ENCODE measurements at regions not wholly inside any gene's neighbourhood (a gene's known extent, or its start where the extent isn't known, plus 50 kb on each side); places are given as distances from the start of the nearest gene placed in this dataset.

- H3K27ac ChIP-seq (ENCODE audit: low read depth, low read length) = no peak overlapping the region
- DNase-seq = no peak
- no peak overlapping the region for H3K4me3 Mint-ChIP-seq
- no peak overlapping the region for H3K27ac Mint-ChIP-seq
- ChIA-PET POLR2A (ENCODE audit: partially characterized antibody) (no interaction called here), CTCF (ENCODE audit: partially characterized antibody) (no interaction called here)
- no peaks in the 10 kb centered on the region for H3K36me3 Mint-ChIP-seq
- H3K27me3 Mint-ChIP-seq = no peaks in the 10 kb centered on the region
- no peak overlapping the region for H3K4me3 ChIP-seq (ENCODE audit: low read length in 2 of 2)
- no peaks in the 10 kb centered on the region for H3K9me3 ChIP-seq (ENCODE audit: control insufficient read depth in 1 of 2, low read length in 2 of 2)
- no peaks in the 10 kb centered on the region for H3K36me3 ChIP-seq (ENCODE audit: insufficient read depth, low read length)
- H3K4me1 Mint-ChIP-seq = no peaks in the 10 kb centered on the region
- peaks cover 0 to 4% (median 0%) of the 10 kb centered on the region in 8 donors for H3K9me3 Mint-ChIP-seq
- intact Hi-C loops (cut with micrococcal nuclease) = no loop called here
- H3K4me1 ChIP-seq (ENCODE audit: insufficient read depth, low read length) = no peaks in the 10 kb centered on the region
- H3K27me3 ChIP-seq (ENCODE audit: insufficient read depth, low read length) = no peaks in the 10 kb centered on the region
These were observed 163.8 kb upstream of the GALNT5 start for GRCh38 chr2:157093666-157094065.

- no peak overlapping the region for H3K27ac ChIP-seq (ENCODE audit: low read depth, low read length)
- intact Hi-C loops (cut with micrococcal nuclease) = no loop called here
- no peaks in the 10 kb centered on the region for H3K36me3 ChIP-seq (ENCODE audit: insufficient read depth, low read length)
- ChIA-PET CTCF (ENCODE audit: partially characterized antibody) (no interaction called here), POLR2A (ENCODE audit: partially characterized antibody) (no interaction called here)
- H3K4me1 ChIP-seq (ENCODE audit: insufficient read depth, low read length) = no peaks in the 10 kb centered on the region
- Mint-ChIP-seq H3K9me3 (peaks cover 2 to 30% (median 25%) of the 10 kb centered on the region in 8 donors), H3K27ac (no peak overlapping the region), H3K36me3 (no peaks in the 10 kb centered on the region), H3K4me1 (no peaks in the 10 kb centered on the region), H3K4me3 (no peak overlapping the region), H3K27me3 (peaks cover 0 to 7% of the 10 kb centered on the region in 2 donors)
- H3K9me3 ChIP-seq (ENCODE audit: control insufficient read depth in 1 of 2, low read length in 2 of 2) = no peaks in the 10 kb centered on the region
- no peak for DNase-seq
- H3K27me3 ChIP-seq (ENCODE audit: insufficient read depth, low read length) = no peaks in the 10 kb centered on the region
- no peak overlapping the region for H3K4me3 ChIP-seq (ENCODE audit: low read length in 2 of 2)
These were observed 152.1 kb upstream of the GALNT5 start for GRCh38 chr2:157105372-157105771.

- peaks cover 0 to 7% of the 10 kb centered on the region in 2 donors for H3K27me3 Mint-ChIP-seq
- no peaks in the 10 kb centered on the region for H3K36me3 ChIP-seq (ENCODE audit: insufficient read depth, low read length)
These were observed 150.6 kb upstream of the GALNT5 start for GRCh38 chr2:157106950-157107349.

GRCh38 chr2:157107460-157107859 lies 150.0 kb upstream of the GALNT5 start:
- H3K27me3 ChIP-seq (ENCODE audit: insufficient read depth, low read length) = no peaks in the 10 kb centered on the region
- CTCF ChIA-PET (ENCODE audit: partially characterized antibody) = no interaction called here
- Mint-ChIP-seq H3K9me3 (peaks cover 2 to 41% (median 21%) of the 10 kb centered on the region in 8 donors), H3K4me3 (no peak overlapping the region), H3K27ac (no peak overlapping the region), H3K36me3 (no peaks in the 10 kb centered on the region), H3K4me1 (no peaks in the 10 kb centered on the region), H3K27me3 (peaks cover 0 to 7% of the 10 kb centered on the region in 2 donors)
- no peak for DNase-seq
- no peak overlapping the region for H3K27ac ChIP-seq (ENCODE audit: low read depth, low read length)
- H3K36me3 ChIP-seq (ENCODE audit: insufficient read depth, low read length) = no peaks in the 10 kb centered on the region
- POLR2A ChIA-PET (ENCODE audit: partially characterized antibody) = no interaction called here
- intact Hi-C loops (cut with micrococcal nuclease) = no loop called here
- H3K4me1 ChIP-seq (ENCODE audit: insufficient read depth, low read length) = no peaks in the 10 kb centered on the region
- H3K4me3 ChIP-seq (ENCODE audit: low read length in 2 of 2) = no peak overlapping the region
- H3K9me3 ChIP-seq (ENCODE audit: control insufficient read depth in 1 of 2, low read length in 2 of 2) = no peaks in the 10 kb centered on the region

More at GRCh38 chr2:157106950-157107349, 150.6 kb upstream of the GALNT5 start:
- CTCF ChIA-PET (ENCODE audit: partially characterized antibody) = no interaction called here
- Mint-ChIP-seq H3K9me3 (peaks cover 2 to 40% (median 22%) of the 10 kb centered on the region in 8 donors), H3K36me3 (no peaks in the 10 kb centered on the region), H3K4me1 (no peaks in the 10 kb centered on the region), H3K27ac (no peak overlapping the region), H3K4me3 (no peak overlapping the region)
- H3K27ac ChIP-seq (ENCODE audit: low read depth, low read length) = no peak overlapping the region
- DNase-seq = no peak
- H3K9me3 ChIP-seq (ENCODE audit: control insufficient read depth in 1 of 2, low read length in 2 of 2) = no peaks in the 10 kb centered on the region
- intact Hi-C loops (cut with micrococcal nuclease) = no loop called here
- H3K27me3 ChIP-seq (ENCODE audit: insufficient read depth, low read length) = no peaks in the 10 kb centered on the region
- H3K4me3 ChIP-seq (ENCODE audit: low read length in 2 of 2) = no peak overlapping the region
- POLR2A ChIA-PET (ENCODE audit: partially characterized antibody) = no interaction called here
- H3K4me1 ChIP-seq (ENCODE audit: insufficient read depth, low read length) = no peaks in the 10 kb centered on the region

DNA sequence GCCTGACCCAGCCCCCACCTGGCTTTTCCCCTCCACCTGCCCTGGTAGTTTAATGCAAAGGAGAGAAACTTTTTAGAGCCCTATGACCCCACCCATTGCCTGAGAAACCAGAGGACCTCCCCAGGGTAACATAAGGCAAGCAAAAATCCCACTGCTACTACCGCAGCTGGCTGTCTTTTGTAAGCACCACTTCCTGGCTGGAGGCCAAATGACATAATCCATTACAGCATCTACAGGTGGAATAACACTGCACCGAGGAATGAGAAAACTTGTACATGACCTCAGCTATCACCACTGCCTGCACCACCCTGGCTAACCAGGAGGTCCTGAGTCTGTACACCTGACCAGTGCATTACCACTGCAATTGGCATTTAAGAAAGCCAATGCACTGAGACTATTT lies 149.6 kb upstream of the GALNT5 start:
- Mint-ChIP-seq H3K27me3 (peaks cover 0 to 7% of the 10 kb centered on the region in 2 donors), H3K27ac (no peak overlapping the region), H3K36me3 (no peaks in the 10 kb centered on the region), H3K4me1 (no peaks in the 10 kb centered on the region), H3K4me3 (no peak overlapping the region), H3K9me3 (peaks cover 2 to 41% (median 20%) of the 10 kb centered on the region in 8 donors)
- DNase-seq = no peak
- no peaks in the 10 kb centered on the region for H3K4me1 ChIP-seq (ENCODE audit: insufficient read depth, low read length)
- no peak overlapping the region for H3K4me3 ChIP-seq (ENCODE audit: low read length in 2 of 2)
- intact Hi-C loops (cut with micrococcal nuclease) = no loop called here
- no peak overlapping the region for H3K27ac ChIP-seq (ENCODE audit: low read depth, low read length)
- H3K36me3 ChIP-seq (ENCODE audit: insufficient read depth, low read length) = no peaks in the 10 kb centered on the region
- POLR2A ChIA-PET (ENCODE audit: partially characterized antibody) = no interaction called here
- no peaks in the 10 kb centered on the region for H3K27me3 ChIP-seq (ENCODE audit: insufficient read depth, low read length)
- CTCF ChIA-PET (ENCODE audit: partially characterized antibody) = no interaction called here
- H3K9me3 ChIP-seq (ENCODE audit: control insufficient read depth in 1 of 2, low read length in 2 of 2) = no peaks in the 10 kb centered on the region

DNA sequence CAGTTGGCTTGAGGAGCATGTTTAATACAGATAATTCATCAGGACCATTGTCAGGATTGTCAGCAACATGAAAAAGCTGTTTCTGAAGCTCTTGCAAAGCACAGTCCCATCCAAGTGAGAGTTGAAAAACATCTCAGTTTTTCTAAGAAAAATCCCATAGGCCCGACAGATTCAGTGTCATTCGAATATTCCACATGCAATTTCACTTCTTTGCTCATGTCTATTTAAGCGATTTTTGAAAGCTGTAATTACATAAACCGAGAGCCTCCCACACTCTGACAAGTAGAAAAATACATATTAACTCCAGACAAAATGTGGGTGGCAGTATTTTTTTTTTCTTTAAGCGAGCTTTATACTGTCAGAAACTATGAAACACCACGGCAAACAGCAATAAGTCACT lies 134.7 kb upstream of the GALNT5 start:
- no peak overlapping the region for H3K27ac Mint-ChIP-seq
- Histone ChIP-seq H3K27ac (ENCODE audit: low read depth, low read length) (no peak overlapping the region), H3K4me1 (ENCODE audit: insufficient read depth, low read length) (no peaks in the 10 kb centered on the region), H3K27me3 (ENCODE audit: insufficient read depth, low read length) (no peaks in the 10 kb centered on the region), H3K36me3 (ENCODE audit: insufficient read depth, low read length) (no peaks in the 10 kb centered on the region), H3K4me3 (ENCODE audit: low read length in 2 of 2) (no peak overlapping the region), H3K9me3 (ENCODE audit: control insufficient read depth in 1 of 2, low read length in 2 of 2) (no peaks in the 10 kb centered on the region)
- DNase-seq = no peak
- H3K4me3 Mint-ChIP-seq = no peak overlapping the region
- POLR2A ChIA-PET (ENCODE audit: partially characterized antibody) = no interaction called here
- H3K36me3 Mint-ChIP-seq = no peaks in the 10 kb centered on the region
- no peaks in the 10 kb centered on the region for H3K4me1 Mint-ChIP-seq
- CTCF ChIA-PET (ENCODE audit: partially characterized antibody) = no interaction called here
- intact Hi-C loops (cut with micrococcal nuclease) = no loop called here
- peaks cover 0 to 8% of the 10 kb centered on the region in 2 donors for H3K27me3 Mint-ChIP-seq
- peaks cover 0 to 5% (median 3%) of the 10 kb centered on the region in 8 donors for H3K9me3 Mint-ChIP-seq

DNA sequence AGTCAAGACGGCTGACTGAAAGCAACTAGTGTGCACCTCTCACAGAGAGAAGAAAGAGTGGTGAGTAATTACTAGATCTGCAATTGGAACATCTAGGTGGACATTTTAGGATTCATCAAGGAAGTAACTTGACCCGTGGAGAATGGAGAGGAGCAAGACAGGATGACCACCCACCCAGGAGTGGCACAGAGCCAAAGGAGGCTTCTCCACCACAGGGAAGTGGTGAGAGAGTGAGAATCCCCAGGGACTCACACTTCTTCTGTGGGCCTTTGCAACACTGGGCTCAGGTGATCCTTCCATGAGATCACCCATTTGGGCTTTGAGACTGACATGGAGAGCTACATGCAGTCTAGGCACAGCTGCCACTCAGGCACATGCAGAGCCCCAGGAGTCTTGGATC lies 132.8 kb upstream of the GALNT5 start:
- POLR2A ChIA-PET (ENCODE audit: partially characterized antibody) = no interaction called here
- no peaks in the 10 kb centered on the region for H3K27me3 ChIP-seq (ENCODE audit: insufficient read depth, low read length)
- intact Hi-C loops (cut with micrococcal nuclease) = no loop called here
- no peak overlapping the region for H3K4me3 ChIP-seq (ENCODE audit: low read length in 2 of 2)
- no peaks in the 10 kb centered on the region for H3K9me3 ChIP-seq (ENCODE audit: control insufficient read depth in 1 of 2, low read length in 2 of 2)
- Mint-ChIP-seq H3K36me3 (no peaks in the 10 kb centered on the region), H3K27me3 (peaks cover 0 to 9% of the 10 kb centered on the region in 2 donors), H3K4me1 (no peaks in the 10 kb centered on the region), H3K4me3 (no peak overlapping the region), H3K9me3 (peaks cover 0 to 3% (median 0%) of the 10 kb centered on the region in 8 donors), H3K27ac (no peak overlapping the region)
- H3K36me3 ChIP-seq (ENCODE audit: insufficient read depth, low read length) = no peaks in the 10 kb centered on the region
- CTCF ChIA-PET (ENCODE audit: partially characterized antibody) = no interaction called here
- no peak overlapping the region for H3K27ac ChIP-seq (ENCODE audit: low read depth, low read length)
- H3K4me1 ChIP-seq (ENCODE audit: insufficient read depth, low read length) = no peaks in the 10 kb centered on the region
- DNase-seq = no peak

GRCh38 chr2:157125685-157126084 lies 131.8 kb upstream of the GALNT5 start:
- Histone ChIP-seq H3K9me3 (ENCODE audit: control insufficient read depth in 1 of 2, low read length in 2 of 2) (no peaks in the 10 kb centered on the region), H3K4me1 (ENCODE audit: insufficient read depth, low read length) (no peaks in the 10 kb centered on the region), H3K4me3 (ENCODE audit: low read length in 2 of 2) (no peak overlapping the region), H3K36me3 (ENCODE audit: insufficient read depth, low read length) (no peaks in the 10 kb centered on the region), H3K27ac (ENCODE audit: low read depth, low read length) (no peak overlapping the region), H3K27me3 (ENCODE audit: insufficient read depth, low read length) (no peaks in the 10 kb centered on the region)
- Mint-ChIP-seq H3K27me3 (peaks cover 0 to 9% of the 10 kb centered on the region in 2 donors), H3K36me3 (no peaks in the 10 kb centered on the region), H3K4me3 (no peak overlapping the region), H3K4me1 (no peaks in the 10 kb centered on the region), H3K9me3 (peaks cover 0 to 3% (median 0%) of the 10 kb centered on the region in 8 donors), H3K27ac (no peak overlapping the region)
- ChIA-PET POLR2A (ENCODE audit: partially characterized antibody) (no interaction called here), CTCF (ENCODE audit: partially characterized antibody) (no interaction called here)
- no peak for DNase-seq
- intact Hi-C loops (cut with micrococcal nuclease) = no loop called here
